GM23338 (cell line): ENCODE measurements at regions not wholly inside any gene's neighbourhood (a gene's known extent, or its start where the extent isn't known, plus 50 kb on each side); places are given as distances from the start of the nearest gene placed in this dataset.

Experiments used
- ATAC-seq: fragments of 200-7000 bp; cut with Tn5 transposase; 3 replicates; pipeline ENCODE4 v1.9.1; 2020
- DNase-seq: peaks from one replicate; pipeline ENCODE4 v3.0.0-alpha.2; 2015; ENCODE audit warnings: low spot score
- H2AFZ ChIP-seq: fragments of 200-600 bp; sonication (generic); 2 replicates; pipeline ENCODE4 v1.8.0; 2016; ENCODE audit warnings: antibody characterized with exemption, mild to moderate bottlenecking, moderate library complexity
- H3F3A ChIP-seq: fragments of 200-600 bp; sonication (generic); replicated peaks from 2 replicates; pipeline ENCODE4 v1.8.0; 2017; ENCODE audit warnings: antibody characterized with exemption, mixed run types, low read depth
- H3K27ac ChIP-seq: fragments of 200-600 bp; sonication (generic); 2 replicates; pipeline ENCODE4 v1.6.1; 2016; ENCODE audit warnings: low read depth
- H3K27me3 ChIP-seq: fragments of 200-600 bp; sonication (generic); 2 replicates; pipeline ENCODE4 v1.8.0; 2016; ENCODE audit warnings: mild to moderate bottlenecking, mixed run types, moderate library complexity; ENCODE audit not compliant: insufficient read depth
- H3K36me3 ChIP-seq: fragments of 200-600 bp; sonication (generic); 2 replicates; pipeline ENCODE4 v1.8.0; 2016; ENCODE audit warnings: mild to moderate bottlenecking; ENCODE audit not compliant: insufficient read depth
- H3K4me1 ChIP-seq: fragments of 200-600 bp; sonication (generic); 2 replicates; pipeline ENCODE4 v1.8.0; 2016; ENCODE audit warnings: mild to moderate bottlenecking, moderate library complexity; ENCODE audit not compliant: insufficient read depth
- H3K4me2 ChIP-seq: fragments of 200-600 bp; sonication (generic); 2 replicates; pipeline ENCODE4 v1.7.1; 2017; ENCODE audit warnings: mixed run types
- H3K4me3 ChIP-seq: fragments of 200-600 bp; sonication (generic); 2 replicates; pipeline ENCODE4 v1.6.1; 2016; ENCODE audit warnings: mixed run types
- H3K79me2 ChIP-seq: fragments of 200-600 bp; sonication (generic); replicated peaks from 2 replicates; pipeline ENCODE4 v1.8.0; 2017; ENCODE audit warnings: mild to moderate bottlenecking; ENCODE audit not compliant: insufficient read depth
- H3K9me2 ChIP-seq: fragments of 200-600 bp; sonication (generic); 2 replicates; pipeline ENCODE4 v1.8.0; 2017; ENCODE audit not compliant: insufficient read depth
- H4K20me1 ChIP-seq: fragments of 200-600 bp; sonication (generic); replicated peaks from 2 replicates; pipeline ENCODE4 v1.8.0; 2017; ENCODE audit warnings: mild to moderate bottlenecking; ENCODE audit not compliant: insufficient read depth
- H3K27ac Mint-ChIP-seq: 2 replicates; pipeline ENCODE4 v1.8.0; 2020; ENCODE audit warnings: inconsistent platforms, mild to moderate bottlenecking, moderate library complexity, mixed read lengths
- H3K27me3 Mint-ChIP-seq: 3 replicates; pipeline ENCODE4 v1.8.0; 2022; ENCODE audit warnings: low read depth, mild to moderate bottlenecking, moderate library complexity, mixed read lengths, inconsistent platforms; ENCODE audit not compliant: insufficient read depth, poor library complexity
- H3K36me3 Mint-ChIP-seq: 3 replicates; pipeline ENCODE4 v1.8.0; 2021; ENCODE audit warnings: low read depth, mild to moderate bottlenecking, inconsistent platforms, moderate library complexity, mixed read lengths
- H3K4me1 Mint-ChIP-seq: 3 replicates; pipeline ENCODE4 v1.8.0; 2020; ENCODE audit warnings: mild to moderate bottlenecking, inconsistent platforms, mixed read lengths
- H3K4me3 Mint-ChIP-seq: 3 replicates; pipeline ENCODE4 v1.8.0; 2021; ENCODE audit warnings: moderate library complexity, mild to moderate bottlenecking, inconsistent platforms, mixed read lengths
- H3K9me3 Mint-ChIP-seq: 3 replicates; pipeline ENCODE4 v1.8.0; 2020; ENCODE audit warnings: moderate library complexity, mild to moderate bottlenecking, inconsistent platforms, mixed read lengths
- CREB1 ChIP-seq: fragments of 250-450 bp; sonication (Bioruptor Pico); IDR thresholded peaks from 2 replicates; pipeline ENCODE4 v1.5.0; 2020; ENCODE audit warnings: low read depth, mild to moderate bottlenecking, moderate library complexity
- CTCF ChIP-seq, 2 experiments: fragments of 200-600 bp in 1 of 2; sonication (generic) in 1 of 2; conservative IDR thresholded peaks; 2 replicates each; pipeline versions ENCODE4 v1.5.1 to v1.6.1; 2016 to 2017; ENCODE audit warnings: antibody characterized with exemption in 2 of 2, low read depth in 2 of 2, mild to moderate bottlenecking in 2 of 2, moderate library complexity in 1 of 2
- ETS1 ChIP-seq: IDR thresholded peaks from 2 replicates; pipeline ENCODE4 v1.6.1; 2016; ENCODE audit warnings: antibody characterized with exemption
- EZH2 ChIP-seq: fragments of 200-600 bp; sonication (generic); IDR thresholded peaks from one replicate; pipeline ENCODE4 v1.8.0; 2017; ENCODE audit warnings: antibody characterized with exemption, mild to moderate bottlenecking, low read depth; ENCODE audit not compliant: unreplicated experiment
- EZH2phosphoT487 ChIP-seq: fragments of 200-600 bp; sonication (generic); IDR thresholded peaks from one replicate; pipeline ENCODE4 v1.8.1; 2018; ENCODE audit warnings: antibody characterized with exemption; ENCODE audit not compliant: unreplicated experiment
- JUNB ChIP-seq: IDR thresholded peaks from one replicate; pipeline ENCODE4 v1.6.1; 2016; ENCODE audit warnings: antibody characterized with exemption; ENCODE audit not compliant: unreplicated experiment
- NANOG ChIP-seq: IDR thresholded peaks from 2 replicates; pipeline ENCODE4 v1.6.1; 2016; ENCODE audit warnings: antibody characterized with exemption, borderline replicate concordance
- POLR2AphosphoS5 ChIP-seq: IDR thresholded peaks from 2 replicates; pipeline ENCODE4 v1.6.1; 2016; ENCODE audit warnings: antibody characterized with exemption, low read depth
- REST ChIP-seq: IDR thresholded peaks from one replicate; pipeline ENCODE4 v1.6.1; 2018; ENCODE audit warnings: antibody characterized with exemption; ENCODE audit not compliant: unreplicated experiment
- STAT1 ChIP-seq: IDR thresholded peaks from one replicate; pipeline ENCODE4 v1.6.1; 2016; ENCODE audit warnings: antibody characterized with exemption; ENCODE audit not compliant: unreplicated experiment
- ZNF114 ChIP-seq: fragments of 250-450 bp; sonication (Bioruptor Pico); IDR thresholded peaks from 2 replicates; pipeline ENCODE4 v1.5.0; 2020; ENCODE audit warnings: mild to moderate bottlenecking, moderate library complexity
- ZNF331 ChIP-seq: fragments of 250-450 bp; sonication (Bioruptor Pico); IDR thresholded peaks from 2 replicates; pipeline ENCODE4 v1.5.0; 2020; ENCODE audit warnings: low read depth, mild to moderate bottlenecking, moderate library complexity
- ZNF462 ChIP-seq: fragments of 250-450 bp; sonication (Bioruptor Pico); IDR thresholded peaks from 2 replicates; pipeline ENCODE4 v1.5.0; 2020; ENCODE audit warnings: mild to moderate bottlenecking, moderate library complexity

DNA sequence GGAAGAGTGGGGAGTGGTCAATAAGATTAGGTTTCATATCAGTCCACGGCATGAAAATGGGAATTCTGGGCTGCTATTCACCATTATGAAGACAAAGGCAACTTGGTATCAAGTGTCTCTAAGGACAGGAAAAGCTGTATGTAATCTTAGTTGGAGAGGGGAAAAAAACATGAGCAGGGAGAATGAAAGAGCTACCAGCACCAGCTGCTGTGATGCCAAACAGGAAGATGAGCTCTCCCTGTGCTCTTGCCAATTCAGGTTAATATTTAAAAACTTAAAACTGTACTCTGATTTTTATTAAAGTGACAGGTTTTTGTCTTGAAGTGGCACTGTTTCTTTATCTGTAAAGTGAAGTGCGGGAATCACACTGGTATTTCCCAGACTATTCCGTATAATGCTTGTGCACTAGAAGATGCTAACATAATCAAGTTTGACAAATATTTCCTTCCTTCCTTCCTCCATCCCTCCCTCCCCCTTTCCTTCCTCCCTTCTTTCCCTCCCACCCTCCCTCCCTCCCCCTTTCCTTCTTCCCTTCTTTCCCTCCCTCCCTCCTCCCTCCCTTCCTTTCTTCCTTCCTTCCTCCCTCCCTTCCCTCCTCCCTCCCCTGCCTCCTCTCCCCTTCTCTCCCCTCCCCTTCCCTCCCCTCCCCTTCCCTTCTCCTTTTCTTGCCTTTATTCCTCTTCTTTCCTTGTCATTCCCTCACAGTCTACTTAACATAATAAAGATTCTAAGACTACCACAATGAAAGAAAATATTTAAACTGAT lies 1383.0 kb upstream of the C9orf72 start:
- peaks cover 17% of the 10 kb centered on the region for H3K4me1 ChIP-seq
- peaks cover 30% of the 10 kb centered on the region for H3K4me1 Mint-ChIP-seq
- H3K36me3 ChIP-seq = no peaks in the 10 kb centered on the region
- H3K27me3 Mint-ChIP-seq = peaks cover 2% of the 10 kb centered on the region
- H3K27ac Mint-ChIP-seq = peak overlapping the region; percentile 56; the same call in 1 of the 2 replicates
- no peaks in the 10 kb centered on the region for H4K20me1 ChIP-seq
- H3F3A ChIP-seq = no peaks in the 10 kb centered on the region
- no peaks in the 10 kb centered on the region for H3K79me2 ChIP-seq
- TF ChIP-seq EZH2phosphoT487 (no peak), ZNF462 (CRISPR knock-in tag) (no peak), EZH2 (no peak), ZNF114 (CRISPR knock-in tag) (no peak), NANOG (no peak), CREB1 (CRISPR knock-in tag) (no peak), ZNF331 (CRISPR knock-in tag) (no peak), REST (no peak), ETS1 (no peak), JUNB (no peak), STAT1 (no peak), CTCF (conservative IDR thresholded peaks at IDR 0.05; ENCODE audit: low read depth in 2 of 2) (no peak), POLR2AphosphoS5 (no peak)
- peaks cover 9% of the 10 kb centered on the region; the same call in 2 of the 3 replicates for H3K9me3 Mint-ChIP-seq
- no peak overlapping the region for H3K4me2 ChIP-seq
- peaks cover 9% of the 10 kb centered on the region for H3K36me3 Mint-ChIP-seq
- H3K27ac ChIP-seq = no peak overlapping the region
- H3K4me3 Mint-ChIP-seq = no peak overlapping the region
- peaks cover 7% of the 10 kb centered on the region; the same call in 1 of the 2 replicates for H3K9me2 ChIP-seq
- H3K4me3 ChIP-seq = no peak overlapping the region
- no peak overlapping the region for H2AFZ ChIP-seq
- ATAC-seq = no peak
- no peaks in the 10 kb centered on the region for H3K27me3 ChIP-seq
- peak; percentile 51 for DNase-seq
